Astrocyte of the spinal cord (primary cell): ENCODE measurements at regions not wholly inside any gene's neighbourhood (a gene's known extent, or its start where the extent isn't known, plus 50 kb on each side); places are given as distances from the start of the nearest gene placed in this dataset.

Experiments used
- DNase-seq: peaks from one replicate; pipeline ENCODE4 v3.0.0; 2011; ENCODE audit warnings: low read depth, low spot score
- H3K4me3 ChIP-seq: 2 replicates; pipeline ENCODE4 v1.5.1; 2011; ENCODE audit warnings: low read depth, mild to moderate bottlenecking, low read length, moderate library complexity
- CTCF ChIP-seq: IDR thresholded peaks from 2 replicates; pipeline ENCODE4 v1.5.1; 2012; ENCODE audit warnings: low read depth, mild to moderate bottlenecking, low read length, inconsistent platforms
- in situ Hi-C: cut with HindIII; loops from 2 replicates; pipeline ENCODE4 v1.10.0; 2017; ENCODE audit warnings: low sequenced_read_pairs

GRCh38 chr1:55968661-55969060 lies 610.7 kb downstream of the PLPP3 start:
- in situ Hi-C loops: no loop called here

GRCh38 chr1:55965981-55966461 lies 613.3 kb downstream of the PLPP3 start:
- H3K4me3 ChIP-seq: no peak overlapping the region
- DNase-seq: peak; percentile 78
- in situ Hi-C loops: no loop called here
- no peak for TF ChIP-seq CTCF

More at GRCh38 chr1:55968661-55969060, 610.7 kb downstream of the PLPP3 start:
- no peak for DNase-seq
- no peak for TF ChIP-seq CTCF
- H3K4me3 ChIP-seq: no peak overlapping the region

- TF ChIP-seq CTCF: no peak
- H3K4me3 ChIP-seq: no peak overlapping the region
- in situ Hi-C loops: no loop called here
- no peak for DNase-seq
These were observed 616.9 kb downstream of the PLPP3 start for GRCh38 chr1:55962472-55962871.

GRCh38 chr1:55959136-55959548 lies 620.2 kb downstream of the PLPP3 start:
- H3K4me3 ChIP-seq: no peak overlapping the region
- in situ Hi-C loops: no loop called here
- TF ChIP-seq CTCF: no peak
- DNase-seq: no peak

- in situ Hi-C loops: no loop called here
- DNase-seq: peak; percentile 27
- H3K4me3 ChIP-seq: no peak overlapping the region
- TF ChIP-seq CTCF: no peak
These were observed 620.9 kb downstream of the PLPP3 start for GRCh38 chr1:55958498-55958897.

- DNase-seq: no peak
- in situ Hi-C loops: no loop called here
- no peak overlapping the region for H3K4me3 ChIP-seq
- TF ChIP-seq CTCF: no peak
These were observed 622.1 kb downstream of the PLPP3 start for GRCh38 chr1:55957276-55957675.

- no peak overlapping the region for H3K4me3 ChIP-seq
- no peak for TF ChIP-seq CTCF
- peak; percentile 21 for DNase-seq
- in situ Hi-C loops: no loop called here
These were observed 624.2 kb downstream of the PLPP3 start for GRCh38 chr1:55955016-55955621.
